UCSD-AML1 (cell line): ENCODE measurements at regions not wholly inside any gene's neighbourhood (a gene's known extent, or its start where the extent isn't known, plus 50 kb on each side); places are given as distances from the start of the nearest gene placed in this dataset.

ENCODE experiments used
- DNase-seq: peaks from one replicate; lab custom pipeline; 2025; ENCODE audit not compliant: unreplicated experiment; lab: John Stamatoyannopoulos, UW

- DNase-seq = no peak
Measured at GRCh38 chr7:118075936-118076335, 108.0 kb upstream of the LSM8 start.

GRCh38 chr7:118076564-118076963, 107.4 kb upstream of the LSM8 start:
- DNase-seq = no peak

GRCh38 chr7:118078015-118078414, 105.9 kb upstream of the LSM8 start:
- DNase-seq = no peak

- no peak for DNase-seq
Measured at GRCh38 chr7:118079369-118079768, 104.6 kb upstream of the LSM8 start.

- no peak for DNase-seq
Measured at GRCh38 chr7:118080947-118081346, 103.0 kb upstream of the LSM8 start.

- DNase-seq = no peak
Measured at GRCh38 chr7:118082506-118082905, 101.5 kb upstream of the LSM8 start.

- DNase-seq = no peak
Measured at GRCh38 chr7:118085000-118085399, 99.0 kb upstream of the LSM8 start.

GRCh38 chr7:118087126-118087525, 96.8 kb upstream of the LSM8 start:
- DNase-seq = no peak

GRCh38 chr7:118094044-118094443, 89.9 kb upstream of the LSM8 start:
- DNase-seq = no peak

- no peak for DNase-seq
Measured at GRCh38 chr7:118104812-118105441, 79.0 kb upstream of the LSM8 start.

GRCh38 chr7:118109607-118110006, 74.4 kb upstream of the LSM8 start:
- DNase-seq = no peak

GRCh38 chr7:118110178-118110925, 73.6 kb upstream of the LSM8 start:
- DNase-seq = no peak

- DNase-seq = no peak
Measured at GRCh38 chr7:118111347-118111746, 72.6 kb upstream of the LSM8 start.

GRCh38 chr7:118114175-118114574, 69.8 kb upstream of the LSM8 start:
- no peak for DNase-seq

GRCh38 chr7:118129041-118129795, 54.7 kb upstream of the LSM8 start:
- peak; percentile 16 for DNase-seq

- no peak for DNase-seq
Measured at GRCh38 chr7:118132764-118133163, 51.2 kb upstream of the LSM8 start.
